ENCODE measurements at regions not wholly inside any gene's neighbourhood (a gene's known extent, or its start where the extent isn't known, plus 50 kb on each side); places are given as distances from the start of the nearest gene placed in this dataset.
A peak's percentile ranks its signal among the peaks of the same experiment; 100 is the strongest.

DNA sequence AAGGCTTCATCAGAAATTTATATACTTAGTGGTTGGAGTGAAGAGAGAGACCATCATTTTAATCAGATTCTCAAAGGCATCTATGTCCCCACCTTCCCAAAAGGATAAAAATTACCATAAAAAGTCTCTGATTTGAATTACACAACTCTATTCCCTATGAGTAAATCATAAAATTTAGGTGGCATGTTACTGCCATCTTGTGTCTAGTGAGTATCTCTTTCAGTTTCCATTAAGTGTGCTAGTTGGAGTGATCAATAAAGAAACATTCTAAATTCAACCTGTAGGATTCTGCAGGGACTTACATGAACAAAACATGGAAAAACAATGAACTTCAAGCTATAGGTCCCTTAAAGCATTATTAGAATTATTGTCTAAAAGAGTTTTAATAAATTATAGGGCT, 655.4 kb downstream of the LTN1 start:
- H3K4me3 ChIP-seq = no peak overlapping the region
- H3K9me3 ChIP-seq = no peaks in the 10 kb centered on the region
- no peak for TF ChIP-seq POLR2AphosphoS5 (IDR thresholded peaks at IDR 0.05; ENCODE audit: insufficient read depth in 1 of 2, low read depth in 1 of 2)
- no peak for TF ChIP-seq POLR2A (IDR thresholded peaks at IDR 0.05)
- TF ChIP-seq, protein P1, sequence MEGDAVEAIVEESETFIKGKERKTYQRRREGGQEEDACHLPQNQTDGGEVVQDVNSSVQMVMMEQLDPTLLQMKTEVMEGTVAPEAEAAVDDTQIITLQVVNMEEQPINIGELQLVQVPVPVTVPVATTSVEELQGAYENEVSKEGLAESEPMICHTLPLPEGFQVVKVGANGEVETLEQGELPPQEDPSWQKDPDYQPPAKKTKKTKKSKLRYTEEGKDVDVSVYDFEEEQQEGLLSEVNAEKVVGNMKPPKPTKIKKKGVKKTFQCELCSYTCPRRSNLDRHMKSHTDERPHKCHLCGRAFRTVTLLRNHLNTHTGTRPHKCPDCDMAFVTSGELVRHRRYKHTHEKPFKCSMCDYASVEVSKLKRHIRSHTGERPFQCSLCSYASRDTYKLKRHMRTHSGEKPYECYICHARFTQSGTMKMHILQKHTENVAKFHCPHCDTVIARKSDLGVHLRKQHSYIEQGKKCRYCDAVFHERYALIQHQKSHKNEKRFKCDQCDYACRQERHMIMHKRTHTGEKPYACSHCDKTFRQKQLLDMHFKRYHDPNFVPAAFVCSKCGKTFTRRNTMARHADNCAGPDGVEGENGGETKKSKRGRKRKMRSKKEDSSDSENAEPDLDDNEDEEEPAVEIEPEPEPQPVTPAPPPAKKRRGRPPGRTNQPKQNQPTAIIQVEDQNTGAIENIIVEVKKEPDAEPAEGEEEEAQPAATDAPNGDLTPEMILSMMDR (IDR thresholded peaks at IDR 0.05) = no peak
- no peak for DNase-seq (ENCODE audit: extremely low spot score in 2 of 2)
- no peaks in the 10 kb centered on the region for H3K4me1 ChIP-seq
- H3K27me3 ChIP-seq = no peaks in the 10 kb centered on the region
- H3K27ac ChIP-seq = no peak overlapping the region
- H3K36me3 ChIP-seq = no peaks in the 10 kb centered on the region
- intact Hi-C loops (cut with DNase I) = no loop called here

DNA sequence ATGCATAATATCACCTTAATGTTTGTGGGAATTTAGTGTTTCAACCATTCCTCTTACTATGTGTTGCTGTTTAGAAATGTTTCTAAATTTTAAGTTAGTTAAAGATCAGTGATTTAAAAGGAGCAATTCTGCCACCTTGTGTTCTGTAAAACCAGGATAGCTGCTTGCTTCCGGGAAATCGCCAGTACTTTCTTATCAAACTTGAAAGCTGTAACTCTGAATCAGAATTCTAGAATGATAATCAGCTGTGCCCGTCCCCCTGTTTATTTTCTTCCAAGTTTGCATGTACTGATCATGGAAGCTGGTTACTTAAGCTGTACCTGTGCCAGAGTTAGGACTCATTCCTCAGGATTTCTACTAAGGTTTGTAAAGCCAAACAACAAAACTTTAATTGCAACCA, 656.4 kb downstream of the LTN1 start:
- intact Hi-C loops (cut with DNase I) = no loop called here
- Histone ChIP-seq H3K27me3 (no peaks in the 10 kb centered on the region), H3K36me3 (no peaks in the 10 kb centered on the region), H3K9me3 (no peaks in the 10 kb centered on the region), H3K27ac (peak overlapping the region; percentile 12), H3K4me1 (no peaks in the 10 kb centered on the region), H3K4me3 (no peak overlapping the region)
- TF ChIP-seq POLR2A (IDR thresholded peaks at IDR 0.05) = no peak
- TF ChIP-seq, protein P1 (IDR thresholded peaks at IDR 0.05) = peak in 1 of 3 experiments; percentile 30
- no peak for DNase-seq (ENCODE audit: extremely low spot score in 2 of 2)

DNA sequence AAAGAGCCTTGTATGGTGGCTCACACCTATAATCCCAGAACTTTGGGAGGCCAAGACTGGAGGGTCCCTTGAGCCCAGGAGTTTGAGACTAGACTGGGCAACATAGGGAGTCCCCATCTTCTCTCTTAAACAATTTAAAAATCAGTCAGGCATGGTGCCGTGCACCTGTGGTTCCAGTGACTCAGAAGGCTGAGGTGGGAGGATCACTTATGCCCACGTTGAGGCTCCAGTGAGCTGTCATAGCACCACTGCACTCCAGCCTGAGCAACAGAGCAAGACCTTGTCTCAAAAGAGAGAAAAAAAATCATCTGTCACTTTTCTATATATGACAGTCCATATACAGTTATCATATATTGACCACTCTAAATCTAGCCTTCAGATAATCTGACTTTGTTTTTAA, 658.3 kb downstream of the LTN1 start:
- H3K4me1 ChIP-seq = no peaks in the 10 kb centered on the region
- TF ChIP-seq, protein P1 (IDR thresholded peaks at IDR 0.05) = no peak
- TF ChIP-seq POLR2AphosphoS5 (IDR thresholded peaks at IDR 0.05; ENCODE audit: insufficient read depth in 1 of 2, low read depth in 1 of 2) (no peak), POLR2A (IDR thresholded peaks at IDR 0.05) (no peak)
- intact Hi-C loops (cut with DNase I) = no loop called here
- H3K27me3 ChIP-seq = no peaks in the 10 kb centered on the region
- DNase-seq (ENCODE audit: extremely low spot score in 2 of 2) = no peak
- peak overlapping the region; percentile 17 for H3K27ac ChIP-seq
- no peaks in the 10 kb centered on the region for H3K9me3 ChIP-seq
- H3K4me3 ChIP-seq = no peak overlapping the region
- no peaks in the 10 kb centered on the region for H3K36me3 ChIP-seq

DNA sequence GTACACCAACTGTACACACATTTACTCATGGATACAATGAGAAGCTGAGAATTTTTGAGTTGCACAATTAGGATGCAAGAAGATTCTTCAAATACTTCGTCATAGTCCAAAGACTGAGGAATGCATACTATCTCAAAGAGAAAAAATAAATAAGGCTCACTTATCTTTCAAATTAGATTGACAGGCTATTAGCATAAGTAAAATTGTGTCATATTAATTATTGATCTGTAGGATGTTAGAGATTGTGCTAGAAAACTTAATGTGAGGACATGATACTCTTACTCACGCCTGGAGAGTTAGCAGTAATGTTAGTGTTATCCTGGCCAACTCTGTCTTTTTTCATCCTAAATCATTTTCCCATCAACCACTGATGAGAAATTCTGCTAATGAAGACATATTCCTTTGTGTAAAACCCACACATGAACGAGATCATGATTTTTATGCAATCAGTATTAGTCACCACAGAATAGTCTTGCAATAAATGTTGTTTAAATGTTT, 659.0 kb downstream of the LTN1 start:
- no peak overlapping the region for H3K27ac ChIP-seq
- no peaks in the 10 kb centered on the region for H3K9me3 ChIP-seq
- no peak for DNase-seq (ENCODE audit: extremely low spot score in 2 of 2)
- no peaks in the 10 kb centered on the region for H3K4me1 ChIP-seq
- intact Hi-C loops (cut with DNase I) = no loop called here
- H3K36me3 ChIP-seq = no peaks in the 10 kb centered on the region
- H3K4me3 ChIP-seq = no peak overlapping the region
- no peaks in the 10 kb centered on the region for H3K27me3 ChIP-seq
- TF ChIP-seq POLR2AphosphoS5 (IDR thresholded peaks at IDR 0.05; ENCODE audit: insufficient read depth in 1 of 2, low read depth in 1 of 2) (no peak), POLR2A (IDR thresholded peaks at IDR 0.05) (no peak)
- TF ChIP-seq, protein P1 (IDR thresholded peaks at IDR 0.05) = no peak

DNA sequence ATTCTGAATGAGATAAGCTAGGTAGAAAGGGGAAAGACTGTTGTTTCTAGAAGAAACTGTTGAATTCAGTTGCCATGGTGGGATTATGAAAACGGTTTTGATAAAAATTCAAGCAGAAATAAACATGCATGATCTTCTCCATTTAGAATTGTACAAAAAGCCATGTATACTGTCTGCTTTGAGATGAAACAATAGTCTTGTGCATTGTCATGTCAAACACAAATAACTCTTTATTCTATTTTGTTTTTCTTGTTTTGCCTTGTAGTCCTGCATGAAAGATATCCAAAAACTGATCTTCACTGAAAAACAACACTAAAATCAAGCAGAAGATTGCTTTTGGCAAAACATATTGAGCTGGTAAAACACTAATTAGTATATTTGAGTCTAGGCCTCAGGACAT, 659.9 kb downstream of the LTN1 start:
- TF ChIP-seq, protein P1 (IDR thresholded peaks at IDR 0.05) = no peak
- TF ChIP-seq POLR2AphosphoS5 (IDR thresholded peaks at IDR 0.05; ENCODE audit: insufficient read depth in 1 of 2, low read depth in 1 of 2) (no peak), POLR2A (IDR thresholded peaks at IDR 0.05) (no peak)
- Histone ChIP-seq H3K27me3 (no peaks in the 10 kb centered on the region), H3K4me1 (no peaks in the 10 kb centered on the region), H3K9me3 (no peaks in the 10 kb centered on the region), H3K36me3 (no peaks in the 10 kb centered on the region), H3K27ac (no peak overlapping the region), H3K4me3 (no peak overlapping the region)
- no peak for DNase-seq (ENCODE audit: extremely low spot score in 2 of 2)
- intact Hi-C loops (cut with DNase I) = no loop called here

All from vagina (tissue), 2 donors.